ENCODE measurements at regions not wholly inside any gene's neighbourhood (a gene's known extent, or its start where the extent isn't known, plus 50 kb on each side); places are given as distances from the start of the nearest gene placed in this dataset.

GRCh38 chr19:33905937-33906577 is 109.4 kb downstream of the KCTD15 start:
- TF ChIP-seq CTCF (conservative IDR thresholded peaks at IDR 0.05 in 1 of 2, IDR thresholded peaks at IDR 0.05 in 1 of 2; ENCODE audit: low read depth in 1 of 2, low read length in 2 of 2) (no peak), EZH2 (IDR thresholded peaks at IDR 0.05; ENCODE audit: low read length, missing control alignments) (no peak)

Measured in fibroblast of lung (primary cell).